CMK (cell line): ENCODE measurements at regions not wholly inside any gene's neighbourhood (a gene's known extent, or its start where the extent isn't known, plus 50 kb on each side); places are given as distances from the start of the nearest gene placed in this dataset.

Source experiments
- DNase-seq: peaks from one replicate; pipeline ENCODE4 v3.0.0-alpha.2; 2010; ENCODE audit warnings: low read depth

DNA sequence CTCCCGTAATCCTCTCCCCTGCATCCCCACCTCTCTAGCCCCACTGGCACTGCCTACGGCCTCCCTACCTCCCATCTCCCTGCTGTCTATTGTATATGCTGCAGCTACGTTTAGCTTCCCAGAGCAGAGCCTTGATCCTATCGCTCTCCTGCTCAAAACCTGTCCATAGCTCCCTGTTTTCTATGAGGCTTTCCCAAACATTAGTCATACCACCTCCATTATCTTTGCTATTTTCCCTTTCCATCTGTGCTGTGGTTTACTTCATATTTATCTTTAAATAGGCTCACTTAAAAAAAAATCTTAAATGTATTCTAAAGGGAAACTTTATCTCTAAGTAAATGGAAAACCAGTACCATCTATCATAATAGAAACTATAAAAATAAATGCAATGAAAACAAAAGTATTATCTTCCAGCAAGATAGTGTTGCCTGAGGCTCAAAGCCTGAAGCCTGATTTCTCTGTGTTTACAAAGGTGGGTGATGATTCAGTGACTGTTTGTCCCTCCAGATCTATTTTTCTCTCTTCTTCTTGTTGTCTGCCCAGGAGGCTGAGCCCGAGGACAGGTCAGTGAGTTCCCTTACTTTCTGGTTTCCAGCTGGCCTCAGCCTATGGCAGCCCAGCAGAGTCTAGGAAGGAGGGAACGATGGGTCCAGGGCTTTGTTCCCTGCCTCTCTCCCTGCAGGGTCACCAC, 397.1 kb upstream of the CFAP20DC start:
- no peak for DNase-seq

DNA sequence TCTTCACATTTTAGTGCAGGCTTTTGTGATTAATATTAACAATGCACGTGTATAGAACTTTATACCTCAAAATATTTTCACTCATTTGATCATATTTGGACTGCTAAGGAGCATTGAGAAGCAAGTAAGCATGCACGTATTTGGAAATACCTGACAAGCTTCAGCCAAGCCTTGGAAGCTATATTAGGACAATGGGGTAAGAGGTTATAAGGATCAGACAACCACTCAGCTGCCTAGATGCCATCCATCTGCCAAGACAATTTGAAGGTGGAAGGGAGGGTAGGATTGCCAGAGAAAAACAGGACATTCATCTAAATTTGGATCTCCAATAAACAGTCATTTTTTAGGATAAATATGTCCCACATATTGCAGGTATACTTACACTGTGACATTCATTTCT, 394.9 kb upstream of the CFAP20DC start:
- DNase-seq = no peak

DNA sequence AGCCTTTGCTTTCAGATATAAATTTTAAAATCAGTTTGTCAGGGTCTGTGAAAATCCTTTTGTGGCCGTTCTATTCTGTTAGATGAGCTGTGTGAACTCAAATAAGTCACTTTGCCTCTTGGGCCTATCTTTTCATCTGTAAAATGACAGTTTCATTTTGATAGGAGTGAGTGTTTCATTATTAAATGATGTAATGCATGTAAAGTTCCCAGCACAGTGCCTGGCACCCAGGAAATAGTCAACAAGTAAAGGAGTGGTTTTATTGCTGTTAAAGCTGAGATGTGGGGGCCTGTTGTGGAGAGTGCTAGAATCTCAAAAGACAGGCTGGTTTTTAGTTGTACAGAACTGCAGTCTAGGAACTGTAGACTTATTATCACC, 394.5 kb upstream of the CFAP20DC start:
- DNase-seq = no peak

DNA sequence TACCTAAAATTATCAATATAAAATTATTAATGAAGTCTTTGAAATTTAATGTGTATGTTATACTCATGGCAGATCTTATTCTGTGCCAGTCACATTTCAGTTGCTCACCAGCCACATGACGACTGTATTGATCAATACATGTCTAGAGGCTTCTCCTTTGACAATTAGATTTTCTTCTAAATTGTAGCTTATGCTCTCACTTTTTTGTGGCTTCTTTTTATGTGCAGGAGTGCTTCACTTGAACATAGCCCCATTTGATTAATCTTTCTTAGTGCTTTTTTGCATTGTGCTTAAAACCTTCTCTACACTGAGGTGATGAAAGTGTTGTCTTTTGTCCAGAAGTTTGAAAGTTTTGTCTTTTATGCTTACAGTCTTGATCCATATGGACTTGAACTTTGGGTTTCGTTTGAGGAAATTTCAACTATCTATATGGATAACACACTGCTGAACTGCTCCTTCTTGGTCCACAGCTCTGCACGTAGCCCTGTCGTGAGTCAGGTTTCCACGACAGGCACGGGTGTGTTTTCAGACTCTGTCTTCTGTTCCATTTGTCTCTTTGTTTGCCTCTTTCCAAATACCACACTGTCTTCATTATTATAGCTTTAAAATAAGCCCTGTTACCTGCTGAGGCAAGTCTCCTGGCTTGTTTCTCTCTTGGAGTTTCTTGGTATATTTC, 393.9 kb upstream of the CFAP20DC start:
- no peak for DNase-seq

DNA sequence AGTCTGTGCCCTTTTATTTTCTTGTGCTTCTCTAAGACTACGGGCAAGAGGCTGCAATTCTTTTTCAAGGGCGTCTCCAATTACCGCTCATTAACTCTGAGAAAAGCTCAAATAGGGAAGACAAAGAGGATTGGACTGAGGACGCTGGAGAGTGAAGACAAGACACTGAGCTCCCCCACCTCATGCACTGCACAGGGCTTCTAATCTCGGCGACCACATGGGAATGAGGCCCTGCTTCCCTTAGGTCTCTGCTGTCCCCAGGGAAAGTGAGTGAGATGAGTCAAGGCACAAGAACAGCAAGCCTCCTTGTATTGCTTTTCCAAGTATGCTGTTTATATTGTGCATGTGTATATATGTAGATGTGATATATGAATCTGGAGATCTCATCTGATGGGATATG, 392.2 kb upstream of the CFAP20DC start:
- no peak for DNase-seq

DNA sequence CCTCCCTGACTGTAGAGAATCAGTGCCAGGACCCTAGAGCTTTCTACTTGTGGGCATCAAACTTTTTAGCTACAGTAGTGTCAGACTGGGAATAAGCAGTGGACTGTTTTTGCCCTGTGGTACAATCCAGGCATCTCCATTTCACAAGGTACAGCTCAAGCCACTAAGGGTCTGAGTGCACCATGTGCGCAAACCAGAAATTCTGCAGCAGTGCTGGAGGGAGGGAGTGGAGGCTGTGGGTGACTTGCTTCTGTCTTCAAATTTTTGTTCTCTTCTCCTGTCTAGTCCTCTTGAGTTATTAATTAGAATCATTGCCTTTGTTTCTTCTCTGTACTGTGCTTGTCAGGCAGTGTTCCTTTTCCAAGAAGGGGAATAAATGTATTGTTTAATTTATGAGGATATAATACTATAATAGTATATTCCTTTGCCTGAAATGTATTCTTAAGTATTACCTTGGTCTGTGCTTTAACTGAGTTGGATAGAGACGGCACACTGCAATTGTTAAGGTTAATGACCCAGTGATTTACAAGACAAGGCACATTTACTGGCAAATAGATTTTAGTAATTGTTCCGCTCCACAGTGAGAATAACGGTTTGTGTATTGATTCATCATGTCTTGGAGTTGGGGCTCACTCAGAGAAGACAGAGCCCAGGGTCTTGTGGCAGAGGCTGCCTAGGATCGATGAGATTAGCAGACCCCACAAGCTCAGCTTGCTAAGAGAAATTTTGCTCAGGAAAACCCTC, 390.6 kb upstream of the CFAP20DC start:
- DNase-seq = no peak

DNA sequence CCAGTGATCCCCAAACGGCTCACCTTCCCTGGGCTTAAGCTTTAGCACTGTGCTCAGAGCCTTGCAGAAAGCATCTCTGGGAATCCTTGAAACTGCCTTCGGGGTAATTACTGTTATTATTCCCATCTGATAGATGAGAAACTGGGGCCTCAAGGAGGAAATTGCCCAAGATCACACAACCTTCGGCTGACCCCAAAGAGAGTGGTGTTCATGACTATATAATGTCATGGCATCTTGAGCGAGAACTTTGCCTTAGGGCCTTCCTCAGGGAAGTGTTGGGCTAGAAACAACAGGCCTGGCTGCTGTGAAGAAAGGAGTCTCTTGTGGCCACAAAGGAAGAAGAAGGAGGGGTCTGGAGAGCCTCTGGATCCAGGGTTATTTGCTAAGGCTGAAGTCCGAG, 388.7 kb upstream of the CFAP20DC start:
- DNase-seq = no peak

DNA sequence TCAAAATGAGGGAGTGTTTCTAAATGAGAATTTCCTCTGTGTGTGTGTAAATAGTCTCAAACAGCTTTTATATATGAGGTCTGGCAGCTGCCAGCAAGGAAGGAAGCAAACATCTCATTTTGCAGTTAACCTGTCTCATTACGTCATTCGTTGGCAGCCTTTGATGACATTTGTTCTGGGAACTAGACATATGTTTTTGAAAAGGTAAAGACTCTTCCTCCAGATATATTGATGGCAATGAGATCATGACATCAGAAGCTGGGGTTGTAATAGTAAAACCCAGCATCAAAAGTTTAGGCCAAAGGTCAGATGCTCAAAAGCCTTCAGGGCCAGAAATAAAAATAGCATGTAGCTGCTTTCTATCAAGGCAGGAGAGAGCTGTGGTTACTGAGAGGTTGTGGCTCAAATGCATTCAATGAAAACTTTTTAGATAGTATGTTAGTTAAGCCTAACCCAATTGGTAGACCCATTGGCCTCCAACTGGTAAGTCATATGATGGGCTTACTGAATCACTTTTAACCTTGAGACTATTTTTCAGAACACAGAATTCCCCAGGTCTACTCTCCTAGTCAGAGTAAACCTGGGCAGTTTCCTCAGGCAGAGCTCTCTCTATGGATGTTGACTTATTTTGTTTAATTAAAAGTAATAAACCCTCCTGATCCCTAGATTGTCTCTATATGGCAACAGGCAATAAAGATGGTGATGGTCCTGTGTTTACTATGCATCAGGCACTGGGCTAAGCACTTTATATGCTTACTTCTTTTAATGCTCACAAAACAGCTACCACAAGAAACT, 386.5 kb upstream of the CFAP20DC start:
- no peak for DNase-seq

DNA sequence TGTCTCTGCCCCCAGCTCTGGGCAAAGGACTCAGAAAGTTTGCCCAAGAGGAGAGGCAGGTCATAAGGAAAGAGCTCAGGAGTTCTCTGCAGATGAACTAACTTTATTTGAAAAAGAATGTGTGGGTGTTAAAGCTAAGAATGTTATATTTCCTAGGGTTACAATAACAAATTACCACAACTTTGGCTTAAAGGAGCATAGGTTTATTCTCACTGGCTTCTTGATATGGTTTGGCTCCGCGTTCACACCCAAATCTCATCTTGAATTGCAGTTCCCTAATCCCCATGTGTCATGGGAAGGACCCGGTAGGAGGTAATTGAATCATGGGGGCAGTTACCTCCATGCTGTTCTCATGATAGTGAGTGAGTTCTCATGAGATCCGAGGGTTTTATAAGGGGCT, 383.7 kb upstream of the CFAP20DC start:
- DNase-seq = no peak

DNA sequence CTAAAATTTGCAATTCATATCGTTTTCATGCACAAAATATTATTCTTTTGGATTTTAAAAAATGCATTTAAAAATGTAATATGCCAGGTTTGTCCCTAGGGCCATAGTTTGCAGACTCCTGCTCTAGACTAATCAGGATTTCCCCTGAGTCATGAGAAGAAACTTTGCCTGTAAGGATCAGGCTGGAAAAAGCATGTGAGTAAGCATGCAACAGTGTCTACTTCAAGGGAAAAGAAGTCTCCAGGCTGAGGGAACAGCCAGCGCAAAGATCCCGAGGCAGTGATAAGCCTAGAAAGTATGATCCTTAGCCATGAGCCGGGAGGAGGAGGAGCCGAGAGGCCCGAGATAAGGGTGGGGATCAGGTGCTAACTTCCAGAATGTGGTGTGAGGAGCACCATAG, 382.8 kb upstream of the CFAP20DC start:
- no peak for DNase-seq

DNA sequence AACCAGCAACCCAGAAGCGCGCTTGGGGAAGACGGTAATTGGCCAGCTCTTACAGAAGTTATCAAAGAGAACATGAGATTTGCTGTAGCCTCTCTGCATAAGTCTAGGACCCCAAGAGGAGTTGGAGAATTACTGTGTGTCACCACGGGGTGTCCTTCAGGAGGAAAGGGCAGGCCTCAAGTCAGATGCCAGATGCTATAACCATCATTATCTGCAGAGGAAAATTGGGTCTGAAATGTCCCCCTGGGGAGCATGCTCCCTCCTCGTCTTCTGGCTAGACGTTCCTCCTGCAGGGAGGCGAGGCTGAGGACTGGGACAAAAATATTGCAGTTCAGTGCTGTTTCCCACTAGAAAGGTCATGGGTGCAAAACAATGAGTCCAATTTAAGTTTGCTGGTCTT, 380.5 kb upstream of the CFAP20DC start:
- no peak for DNase-seq

DNA sequence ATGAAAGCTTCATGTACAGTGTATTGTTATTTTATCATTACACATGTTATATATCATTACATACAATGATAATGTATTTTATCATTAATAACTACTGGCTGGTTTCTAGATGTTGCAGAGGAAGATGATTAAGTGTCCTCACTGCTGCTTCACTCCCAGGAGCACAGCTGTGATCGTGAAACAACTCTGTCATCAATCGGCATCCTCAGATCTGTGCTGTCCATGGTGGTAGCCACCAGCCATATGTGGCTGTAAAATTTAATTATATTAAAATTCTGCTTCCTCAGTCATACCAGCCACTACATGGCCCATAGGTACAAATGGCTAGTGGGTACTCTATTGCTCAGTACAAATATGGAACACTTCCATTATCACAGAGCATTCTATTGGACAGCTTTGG, 379.4 kb upstream of the CFAP20DC start:
- DNase-seq = no peak

DNA sequence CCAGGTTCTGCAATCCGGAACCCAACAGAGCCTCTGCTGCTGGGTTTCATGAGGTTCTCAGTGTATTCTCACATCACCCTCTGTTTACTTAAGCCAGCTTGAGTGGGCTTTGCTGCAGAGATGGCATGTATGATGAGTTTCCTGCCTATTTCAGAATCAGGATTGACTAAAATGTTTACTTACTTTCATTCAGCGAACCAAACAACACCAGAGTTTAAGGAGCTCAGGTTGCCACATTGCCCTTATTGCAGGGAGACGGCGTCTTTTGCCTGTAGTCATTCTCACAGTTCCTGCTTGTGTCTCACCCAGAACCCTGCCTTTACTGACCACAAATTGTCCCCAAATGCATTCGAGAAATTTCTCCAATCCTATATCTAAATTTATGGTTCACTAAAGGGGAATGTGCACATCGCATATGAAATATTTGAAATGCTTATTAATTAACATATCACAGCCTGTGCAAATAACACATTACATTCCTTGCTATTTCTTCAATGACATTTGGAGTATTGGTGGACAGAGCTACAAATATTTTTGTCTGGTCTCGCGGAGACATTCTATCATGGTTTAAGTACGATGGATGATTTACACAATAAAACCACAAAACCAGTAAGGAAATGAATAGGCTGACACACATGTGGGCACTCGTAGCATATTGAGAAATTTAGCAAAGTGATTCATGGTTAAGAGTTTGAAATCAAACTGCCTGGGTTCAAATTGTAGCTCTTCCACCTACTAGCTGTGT, 377.2 kb upstream of the CFAP20DC start:
- no peak for DNase-seq

DNA sequence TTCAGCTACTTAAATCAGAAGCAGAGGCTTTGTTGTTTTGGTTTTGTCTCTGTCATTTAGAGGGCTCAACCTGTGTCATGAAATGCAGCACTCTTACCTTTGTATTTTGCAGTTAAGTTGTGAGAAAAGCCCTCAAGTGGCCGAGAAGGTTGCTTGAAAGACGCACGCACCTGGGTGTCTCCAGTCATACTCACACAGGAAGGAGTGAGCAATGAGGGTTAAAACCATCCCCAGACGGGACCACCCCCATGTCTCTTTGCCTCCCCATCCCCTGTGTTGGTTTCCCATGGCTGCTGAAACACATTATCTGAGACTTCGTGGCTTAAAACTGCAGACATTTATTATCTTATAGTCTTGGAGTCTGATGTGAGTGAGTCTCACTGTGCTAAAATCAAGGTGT, 376.1 kb upstream of the CFAP20DC start:
- no peak for DNase-seq

DNA sequence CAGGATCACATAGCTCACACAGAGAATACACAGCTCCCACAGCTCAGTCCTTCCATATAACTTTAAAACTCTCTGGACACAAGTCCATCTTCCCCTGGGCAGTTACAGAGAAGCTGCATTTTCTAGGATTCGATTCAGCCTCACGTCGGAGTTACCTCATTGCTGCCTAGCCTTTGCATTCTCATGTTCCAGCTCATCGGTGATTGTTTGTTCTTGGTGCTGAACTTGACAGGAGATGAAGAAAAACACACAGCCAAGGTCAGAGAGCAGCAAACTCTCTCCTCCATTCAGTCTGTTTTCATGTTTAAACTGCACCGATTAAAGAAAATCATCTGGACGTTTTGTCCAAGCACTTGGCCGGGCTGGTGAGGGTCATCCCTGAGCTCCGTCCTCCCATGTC, 375.5 kb upstream of the CFAP20DC start:
- DNase-seq = no peak

DNA sequence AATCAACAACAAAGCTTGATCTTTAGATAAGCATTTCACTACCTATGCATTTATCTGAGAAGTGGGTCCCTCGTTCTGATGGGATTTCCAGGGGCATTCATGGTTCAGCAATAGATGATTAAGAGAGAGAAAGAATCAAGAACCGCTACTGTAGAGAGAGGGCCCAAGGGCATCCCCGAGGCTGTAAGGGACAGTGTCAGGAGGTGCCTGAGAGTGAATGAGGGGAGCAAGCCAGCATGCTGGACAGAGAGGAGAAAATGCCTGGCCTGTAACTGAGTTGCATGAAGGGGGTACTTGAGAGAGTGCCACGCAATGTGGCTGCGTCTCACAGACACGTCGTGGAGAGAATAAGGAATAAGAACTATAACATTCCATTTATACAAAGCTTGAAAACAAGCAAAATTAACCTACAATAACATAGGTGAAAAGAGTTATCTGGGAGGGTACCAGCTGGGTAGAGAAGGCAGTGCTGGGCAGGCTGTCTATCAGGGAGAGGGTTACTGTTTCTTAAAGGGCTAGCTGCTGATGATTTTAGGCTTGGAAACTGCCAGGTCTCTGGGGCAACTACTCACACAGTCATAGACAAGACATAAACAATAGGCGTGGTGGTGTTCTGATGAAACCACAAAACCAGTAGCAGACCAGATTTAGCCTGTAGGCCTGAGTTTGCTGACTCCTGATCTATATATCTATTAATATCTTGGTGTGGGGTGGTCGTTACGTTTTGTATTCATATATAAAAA, 374.6 kb upstream of the CFAP20DC start:
- DNase-seq = no peak

DNA sequence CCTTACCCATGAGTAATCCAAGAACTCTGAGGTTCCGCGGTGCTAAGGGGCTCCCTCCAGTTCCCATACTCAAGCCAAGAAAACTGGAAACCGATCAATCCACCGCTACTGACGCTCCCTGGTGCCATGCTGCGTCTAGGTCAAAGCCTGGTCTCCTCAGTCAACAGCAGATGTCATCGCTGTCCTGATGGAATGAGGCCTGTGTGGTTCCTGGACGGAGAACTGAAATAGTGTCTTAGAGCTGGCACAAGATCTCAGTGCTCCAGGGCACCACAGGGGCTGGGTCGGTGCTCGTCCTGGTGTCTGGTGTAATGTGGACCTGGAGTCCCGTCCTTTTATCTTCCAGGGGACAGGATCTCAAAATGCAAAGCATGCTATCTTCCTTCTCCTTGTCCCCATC, 373.9 kb upstream of the CFAP20DC start:
- DNase-seq = no peak

DNA sequence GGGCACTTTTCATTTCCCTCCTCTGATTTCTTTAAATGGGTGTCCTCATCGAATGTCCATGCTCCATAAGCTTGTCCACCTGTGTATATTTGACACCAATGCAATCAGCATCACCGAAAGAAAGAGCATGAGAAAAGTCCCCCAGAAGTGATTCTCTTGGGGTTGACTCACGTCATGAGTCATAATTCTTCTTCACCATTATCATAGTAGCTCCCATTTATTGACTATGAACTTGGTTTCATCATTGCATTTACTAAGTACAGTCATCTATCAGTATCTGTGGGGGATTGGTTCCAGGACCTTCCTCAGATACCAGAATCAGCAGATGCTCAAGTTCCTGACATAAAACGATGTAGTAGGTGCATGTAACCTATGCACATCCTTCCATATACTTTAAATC, 372.5 kb upstream of the CFAP20DC start:
- no peak for DNase-seq

DNA sequence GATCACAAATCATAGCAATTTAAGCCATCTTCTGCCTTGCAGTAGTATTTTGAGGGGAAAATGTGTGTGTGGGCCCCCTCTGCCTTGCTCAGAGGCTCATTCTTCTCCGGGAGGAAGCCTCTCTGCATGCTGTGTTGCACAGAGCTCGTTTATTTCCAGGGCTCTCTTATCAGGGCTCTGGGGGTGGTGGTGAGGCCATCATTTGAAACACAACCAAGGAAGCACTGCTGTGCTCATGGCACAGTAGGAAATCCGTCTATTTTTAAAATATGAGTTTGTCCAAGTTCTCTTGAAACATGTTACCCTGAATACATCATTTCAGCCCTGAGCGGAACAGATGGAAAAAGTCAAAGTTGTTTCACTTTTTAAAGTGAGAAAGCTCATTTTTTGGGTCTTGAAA, 369.0 kb upstream of the CFAP20DC start:
- no peak for DNase-seq

DNA sequence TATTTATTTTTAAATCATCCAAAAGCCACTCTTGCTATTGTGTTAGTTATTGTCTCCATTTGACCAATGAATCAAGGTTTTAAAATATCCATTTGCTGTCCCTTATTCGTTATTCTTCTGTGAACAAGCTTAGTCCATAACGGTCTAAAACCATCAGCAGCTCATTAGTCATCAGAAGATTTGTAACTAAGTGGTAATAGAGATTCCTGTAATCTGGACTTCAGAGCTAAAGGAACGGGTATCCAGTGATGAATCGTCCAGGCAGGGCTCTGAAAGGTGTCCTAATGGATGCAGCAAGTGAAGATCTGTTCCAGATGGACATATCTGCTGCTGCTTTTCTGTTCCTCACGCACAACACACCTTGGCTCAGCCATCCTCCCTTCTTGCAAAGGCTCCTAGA, 362.7 kb upstream of the CFAP20DC start:
- DNase-seq = no peak

DNA sequence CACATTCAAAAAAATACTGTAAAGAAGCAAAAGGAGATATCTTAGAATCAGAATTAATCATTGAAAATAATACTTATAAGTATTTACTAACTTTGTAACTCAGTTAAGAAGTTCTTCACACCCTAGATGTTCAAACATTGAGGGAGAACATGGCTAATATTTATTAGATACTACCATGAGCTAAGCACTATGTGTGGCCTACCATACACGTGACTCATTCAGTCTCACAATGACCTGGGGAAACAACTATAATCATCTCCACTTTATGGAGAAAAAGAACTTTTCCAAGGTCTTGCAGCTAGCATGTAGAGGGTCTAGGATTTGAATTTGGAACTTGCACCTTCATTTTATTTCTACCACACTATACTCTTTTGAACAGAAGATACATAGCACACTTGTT, 361.9 kb upstream of the CFAP20DC start:
- DNase-seq = no peak
